ENCODE measurements at regions not wholly inside any gene's neighbourhood (a gene's known extent, or its start where the extent isn't known, plus 50 kb on each side); places are given as distances from the start of the nearest gene placed in this dataset.

GRCh38 chr5:124160265-124160664 lies 586.2 kb downstream of the ZNF608 start:
- DNase-seq (ENCODE audit: low spot score) = no peak
- in situ Hi-C loops (cut with MboI; ENCODE audit: low pct_unique_long_range_greater_than_20kb, low sequenced_read_pairs, unreplicated experiment) = no loop called here
- TF ChIP-seq CTCF (IDR thresholded peaks at IDR 0.05; ENCODE audit: extremely low read depth, insufficient read depth, missing control alignments) = no peak

GRCh38 chr5:124157320-124157719 lies 589.1 kb downstream of the ZNF608 start:
- DNase-seq (ENCODE audit: low spot score) = no peak
- TF ChIP-seq CTCF (IDR thresholded peaks at IDR 0.05; ENCODE audit: extremely low read depth, insufficient read depth, missing control alignments) = no peak
- in situ Hi-C loops (cut with MboI; ENCODE audit: low pct_unique_long_range_greater_than_20kb, low sequenced_read_pairs, unreplicated experiment) = no loop called here

GRCh38 chr5:124156415-124156996 lies 589.9 kb downstream of the ZNF608 start:
- DNase-seq (ENCODE audit: low spot score) = no peak
- in situ Hi-C loops (cut with MboI; ENCODE audit: low pct_unique_long_range_greater_than_20kb, low sequenced_read_pairs, unreplicated experiment) = no loop called here
- no peak for TF ChIP-seq CTCF (IDR thresholded peaks at IDR 0.05; ENCODE audit: extremely low read depth, insufficient read depth, missing control alignments)

- no peak for TF ChIP-seq CTCF (IDR thresholded peaks at IDR 0.05; ENCODE audit: extremely low read depth, insufficient read depth, missing control alignments)
- in situ Hi-C loops (cut with MboI; ENCODE audit: low pct_unique_long_range_greater_than_20kb, low sequenced_read_pairs, unreplicated experiment) = no loop called here
- DNase-seq (ENCODE audit: low spot score) = no peak
Measured at GRCh38 chr5:124154714-124155113, 591.7 kb downstream of the ZNF608 start.

GRCh38 chr5:124153588-124153987 lies 592.9 kb downstream of the ZNF608 start:
- no peak for TF ChIP-seq CTCF (IDR thresholded peaks at IDR 0.05; ENCODE audit: extremely low read depth, insufficient read depth, missing control alignments)
- no peak for DNase-seq (ENCODE audit: low spot score)
- in situ Hi-C loops (cut with MboI; ENCODE audit: low pct_unique_long_range_greater_than_20kb, low sequenced_read_pairs, unreplicated experiment) = no loop called here

DNA sequence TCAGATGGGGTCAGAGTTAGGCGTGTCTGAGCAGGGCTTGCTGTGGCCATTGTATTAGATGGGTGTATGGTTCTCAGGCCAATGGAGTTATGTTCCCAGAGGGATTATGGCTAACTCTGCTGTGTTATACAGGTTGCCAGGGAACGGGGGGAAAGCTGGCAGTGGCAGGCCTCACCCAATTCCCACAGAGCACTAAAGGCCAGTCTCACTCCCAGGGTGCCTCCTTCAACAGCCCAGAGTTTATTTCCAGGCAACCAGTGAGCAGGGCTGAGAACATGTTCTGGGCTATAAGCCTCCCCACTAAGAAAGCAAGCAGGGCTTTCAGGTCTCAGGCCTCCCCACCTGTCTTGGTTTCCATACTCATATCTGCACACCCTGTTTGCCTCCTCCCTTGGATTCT lies 597.9 kb downstream of the ZNF608 start:
- DNase-seq (ENCODE audit: low spot score) = no peak
- TF ChIP-seq CTCF (IDR thresholded peaks at IDR 0.05; ENCODE audit: extremely low read depth, insufficient read depth, missing control alignments) = no peak
- in situ Hi-C loops (cut with MboI; ENCODE audit: low pct_unique_long_range_greater_than_20kb, low sequenced_read_pairs, unreplicated experiment) = no loop called here

DNA sequence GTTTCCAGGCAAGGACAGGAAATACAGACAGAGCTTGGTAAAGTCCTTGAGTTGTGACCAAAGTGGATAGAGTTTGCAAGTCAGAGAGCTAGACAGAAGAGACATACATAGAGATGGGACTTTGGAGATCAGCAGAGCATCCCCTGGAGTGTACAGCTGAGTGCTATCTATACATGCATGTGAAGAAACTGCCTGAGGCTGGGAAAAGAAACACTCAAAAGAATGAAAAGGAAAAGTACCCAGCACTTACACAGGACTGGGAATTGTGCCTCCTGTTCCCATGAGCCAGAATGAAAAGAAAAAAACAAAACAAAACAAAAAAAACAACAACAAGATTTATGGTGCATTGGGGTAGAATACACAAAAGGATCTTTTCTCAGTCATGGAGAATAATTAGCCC lies 606.4 kb downstream of the ZNF608 start:
- TF ChIP-seq CTCF (IDR thresholded peaks at IDR 0.05; ENCODE audit: extremely low read depth, insufficient read depth, missing control alignments) = no peak
- in situ Hi-C loops (cut with MboI; ENCODE audit: low pct_unique_long_range_greater_than_20kb, low sequenced_read_pairs, unreplicated experiment) = no loop called here
- DNase-seq (ENCODE audit: low spot score) = no peak
